ENCODE measurements at regions not wholly inside any gene's neighbourhood (a gene's known extent, or its start where the extent isn't known, plus 50 kb on each side); places are given as distances from the start of the nearest gene placed in this dataset.

GRCh38 chr3:13727890-13728289, 152.0 kb downstream of the WNT7A start:
- CTCF ChIA-PET = no interaction called here
- TF ChIP-seq CTCF (conservative IDR thresholded peaks at IDR 0.05; ENCODE audit: low read depth) = no peak
- POLR2A ChIA-PET (ENCODE audit: low non-redundant PET) = no interaction called here
- no peak for DNase-seq (ENCODE audit: low spot score)
- no peak overlapping the region for H3K27ac ChIP-seq

- TF ChIP-seq CTCF (conservative IDR thresholded peaks at IDR 0.05; ENCODE audit: low read depth) = no peak
- no peak overlapping the region for H3K27ac ChIP-seq
- no peak for DNase-seq (ENCODE audit: low spot score)
- ChIA-PET CTCF (interaction anchor here (0.6 kb wide), 1 partner anchor 1197 kb away, joined by 3 read pairs; no protein-coding TSS in a partner anchor), POLR2A (ENCODE audit: low non-redundant PET) (no interaction called here)
Measured at GRCh38 chr3:13723676-13724207, 156.1 kb downstream of the WNT7A start.

GRCh38 chr3:13722178-13722577, 157.7 kb downstream of the WNT7A start:
- H3K27ac ChIP-seq = no peak overlapping the region
- ChIA-PET CTCF (interaction anchor here (0.6 kb wide), 1 partner anchor 22 kb away, joined by 4 read pairs; no protein-coding TSS in a partner anchor), POLR2A (ENCODE audit: low non-redundant PET) (no interaction called here)
- no peak for TF ChIP-seq CTCF (conservative IDR thresholded peaks at IDR 0.05; ENCODE audit: low read depth)
- DNase-seq (ENCODE audit: low spot score) = no peak

- H3K27ac ChIP-seq = no peak overlapping the region
- no peak for DNase-seq (ENCODE audit: low spot score)
- ChIA-PET CTCF (no interaction called here), POLR2A (ENCODE audit: low non-redundant PET) (no interaction called here)
- TF ChIP-seq CTCF (conservative IDR thresholded peaks at IDR 0.05; ENCODE audit: low read depth) = no peak
Measured at GRCh38 chr3:13718436-13718835, 161.4 kb downstream of the WNT7A start.

GRCh38 chr3:13718000-13718399, 161.9 kb downstream of the WNT7A start:
- POLR2A ChIA-PET (ENCODE audit: low non-redundant PET) = no interaction called here
- CTCF ChIA-PET = no interaction called here
- no peak for DNase-seq (ENCODE audit: low spot score)
- no peak for TF ChIP-seq CTCF (conservative IDR thresholded peaks at IDR 0.05; ENCODE audit: low read depth)
- no peak overlapping the region for H3K27ac ChIP-seq

GRCh38 chr3:13717222-13717895, 162.5 kb downstream of the WNT7A start:
- H3K27ac ChIP-seq = no peak overlapping the region
- TF ChIP-seq CTCF (conservative IDR thresholded peaks at IDR 0.05; ENCODE audit: low read depth) = no peak
- DNase-seq (ENCODE audit: low spot score) = no peak
- ChIA-PET POLR2A (ENCODE audit: low non-redundant PET) (no interaction called here), CTCF (no interaction called here)

Measured in RWPE1 (cell line).